MM.1S (cell line): ENCODE measurements at regions not wholly inside any gene's neighbourhood (a gene's known extent, or its start where the extent isn't known, plus 50 kb on each side); places are given as distances from the start of the nearest gene placed in this dataset.

Source experiments
- DNase-seq: peaks from one replicate; pipeline ENCODE4 v3.0.0-alpha.2; 2015
- H2AFZ ChIP-seq: fragments of 300-600 bp; sonication (generic); 2 replicates; pipeline ENCODE4 v1.6.0; 2016; ENCODE audit warnings: antibody characterized with exemption, low read length
- H3F3A ChIP-seq: fragments of 300-600 bp; sonication (generic); 2 replicates; pipeline ENCODE4 v1.6.1; 2016; ENCODE audit warnings: mild to moderate bottlenecking, antibody characterized with exemption, low read length, moderate library complexity, mixed read lengths; ENCODE audit not compliant: insufficient read depth
- H3K27ac ChIP-seq: fragments of 300-600 bp; sonication (generic); 2 replicates; pipeline ENCODE4 v1.5.1; 2016; ENCODE audit warnings: mild to moderate bottlenecking, low read length
- H3K27me3 ChIP-seq: fragments of 300-600 bp; sonication (generic); replicated peaks from 2 replicates; pipeline ENCODE4 v1.6.0; 2016; ENCODE audit warnings: low read length; ENCODE audit not compliant: insufficient read depth
- H3K36me3 ChIP-seq: fragments of 300-600 bp; sonication (generic); replicated peaks from 2 replicates; pipeline ENCODE4 v1.6.1; 2016; ENCODE audit warnings: mild to moderate bottlenecking, low read length, mixed read lengths; ENCODE audit not compliant: insufficient read depth
- H3K4me1 ChIP-seq: fragments of 300-600 bp; sonication (generic); 2 replicates; pipeline ENCODE4 v1.6.1; 2016; ENCODE audit warnings: low read length, mixed read lengths
- H3K4me2 ChIP-seq: fragments of 300-600 bp; sonication (generic); 2 replicates; pipeline ENCODE4 v1.6.0; 2016; ENCODE audit warnings: low read depth, low read length
- H3K4me3 ChIP-seq: fragments of 300-600 bp; sonication (generic); 2 replicates; pipeline ENCODE4 v1.5.1; 2016; ENCODE audit warnings: low read length, mixed read lengths
- H3K79me2 ChIP-seq: fragments of 300-600 bp; sonication (generic); 2 replicates; pipeline ENCODE4 v1.6.1; 2016; ENCODE audit warnings: mixed run types, low read length, mixed read lengths
- H3K9ac ChIP-seq: fragments of 300-600 bp; sonication (generic); 2 replicates; pipeline ENCODE4 v1.6.1; 2016; ENCODE audit warnings: low read length, mixed read lengths
- H3K9me2 ChIP-seq: fragments of 300-600 bp; sonication (generic); replicated peaks from 2 replicates; pipeline ENCODE4 v1.6.1; 2016; ENCODE audit warnings: mild to moderate bottlenecking, low read length, mixed read lengths; ENCODE audit not compliant: insufficient read depth
- H3K9me3 ChIP-seq: fragments of 300-600 bp; sonication (generic); replicated peaks from 2 replicates; pipeline ENCODE4 v1.6.1; 2016; ENCODE audit warnings: mild to moderate bottlenecking, low read length, mixed read lengths; ENCODE audit not compliant: insufficient read depth
- H4K20me1 ChIP-seq: fragments of 300-600 bp; sonication (generic); 2 replicates; pipeline ENCODE4 v1.6.1; 2016; ENCODE audit warnings: mild to moderate bottlenecking, low read length, moderate library complexity, mixed read lengths; ENCODE audit not compliant: insufficient read depth
- EZH2 ChIP-seq: fragments of 300-600 bp; sonication (generic); optimal IDR thresholded peaks from 2 replicates; pipeline ENCODE3; 2017; ENCODE audit warnings: low read depth, mild to moderate bottlenecking, antibody characterized with exemption, low read length, mixed read lengths
- EZH2phosphoT487 ChIP-seq: fragments of 300-600 bp; sonication (generic); IDR thresholded peaks from 2 replicates; pipeline ENCODE4 v1.6.1; 2018; ENCODE audit warnings: antibody characterized with exemption, low read length
- TF ChIP-seq, protein P1 (sequence below): fragments of 300-600 bp; sonication (generic); IDR thresholded peaks from 2 replicates; pipeline ENCODE4 v1.5.1; 2016; ENCODE audit warnings: antibody characterized with exemption, low read length, mixed read lengths

DNA sequence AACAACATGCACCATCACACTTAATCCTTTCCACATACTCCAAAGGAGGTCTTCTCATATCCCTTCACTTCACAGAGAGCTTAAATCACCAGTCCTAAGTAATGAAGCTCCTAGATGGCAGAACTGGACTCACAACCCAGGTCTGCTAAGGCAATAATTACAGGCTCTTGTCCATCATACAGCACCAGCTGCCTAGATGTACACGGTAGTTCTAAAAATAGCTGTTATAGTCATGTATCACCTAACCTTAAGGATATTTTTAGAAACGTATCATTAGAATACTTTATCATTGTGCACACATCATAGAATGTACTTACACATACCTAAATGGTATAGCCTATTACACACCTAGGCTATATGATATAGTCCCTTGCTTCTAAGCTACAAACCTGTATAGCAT is 644.6 kb upstream of the RGMB start:
- no peaks in the 10 kb centered on the region for H3K4me1 ChIP-seq
- H3K27me3 ChIP-seq, result no peaks in the 10 kb centered on the region
- no peaks in the 10 kb centered on the region for H3F3A ChIP-seq
- no peak overlapping the region for H3K27ac ChIP-seq
- no peaks in the 10 kb centered on the region for H3K36me3 ChIP-seq
- no peaks in the 10 kb centered on the region for H3K9me2 ChIP-seq
- no peak overlapping the region for H2AFZ ChIP-seq
- H4K20me1 ChIP-seq, result no peaks in the 10 kb centered on the region
- DNase-seq, result no peak
- H3K9me3 ChIP-seq, result no peaks in the 10 kb centered on the region
- H3K4me2 ChIP-seq, result no peak overlapping the region
- no peak overlapping the region for H3K4me3 ChIP-seq
- no peak for TF ChIP-seq EZH2phosphoT487
- TF ChIP-seq EZH2, result no peak
- TF ChIP-seq, protein P1, sequence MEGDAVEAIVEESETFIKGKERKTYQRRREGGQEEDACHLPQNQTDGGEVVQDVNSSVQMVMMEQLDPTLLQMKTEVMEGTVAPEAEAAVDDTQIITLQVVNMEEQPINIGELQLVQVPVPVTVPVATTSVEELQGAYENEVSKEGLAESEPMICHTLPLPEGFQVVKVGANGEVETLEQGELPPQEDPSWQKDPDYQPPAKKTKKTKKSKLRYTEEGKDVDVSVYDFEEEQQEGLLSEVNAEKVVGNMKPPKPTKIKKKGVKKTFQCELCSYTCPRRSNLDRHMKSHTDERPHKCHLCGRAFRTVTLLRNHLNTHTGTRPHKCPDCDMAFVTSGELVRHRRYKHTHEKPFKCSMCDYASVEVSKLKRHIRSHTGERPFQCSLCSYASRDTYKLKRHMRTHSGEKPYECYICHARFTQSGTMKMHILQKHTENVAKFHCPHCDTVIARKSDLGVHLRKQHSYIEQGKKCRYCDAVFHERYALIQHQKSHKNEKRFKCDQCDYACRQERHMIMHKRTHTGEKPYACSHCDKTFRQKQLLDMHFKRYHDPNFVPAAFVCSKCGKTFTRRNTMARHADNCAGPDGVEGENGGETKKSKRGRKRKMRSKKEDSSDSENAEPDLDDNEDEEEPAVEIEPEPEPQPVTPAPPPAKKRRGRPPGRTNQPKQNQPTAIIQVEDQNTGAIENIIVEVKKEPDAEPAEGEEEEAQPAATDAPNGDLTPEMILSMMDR, result no peak
- H3K9ac ChIP-seq, result no peak overlapping the region
- H3K79me2 ChIP-seq, result no peaks in the 10 kb centered on the region

GRCh38 chr5:98130261-98131035 is 643.0 kb upstream of the RGMB start:
- no peaks in the 10 kb centered on the region for H4K20me1 ChIP-seq
- H3K4me3 ChIP-seq, result no peak overlapping the region

GRCh38 chr5:98144116-98144515 is 629.3 kb upstream of the RGMB start:
- no peaks in the 10 kb centered on the region for H4K20me1 ChIP-seq
- no peak overlapping the region for H3K9ac ChIP-seq
- no peaks in the 10 kb centered on the region for H3K9me3 ChIP-seq
- H3K36me3 ChIP-seq, result no peaks in the 10 kb centered on the region
- H3K27me3 ChIP-seq, result no peaks in the 10 kb centered on the region
- no peak overlapping the region for H3K27ac ChIP-seq
- H3K9me2 ChIP-seq, result no peaks in the 10 kb centered on the region
- TF ChIP-seq, protein P1, result no peak
- no peak for TF ChIP-seq EZH2phosphoT487
- no peak for TF ChIP-seq EZH2
- no peaks in the 10 kb centered on the region for H3K79me2 ChIP-seq
- H2AFZ ChIP-seq, result no peak overlapping the region
- H3K4me3 ChIP-seq, result no peak overlapping the region
- no peak for DNase-seq
- H3K4me1 ChIP-seq, result no peaks in the 10 kb centered on the region
- H3K4me2 ChIP-seq, result no peak overlapping the region
- no peaks in the 10 kb centered on the region for H3F3A ChIP-seq

More at GRCh38 chr5:98130261-98131035, 643.0 kb upstream of the RGMB start:
- Histone ChIP-seq H3K9me3 (no peaks in the 10 kb centered on the region), H2AFZ (no peak overlapping the region), H3K27ac (no peak overlapping the region), H3F3A (no peaks in the 10 kb centered on the region), H3K27me3 (no peaks in the 10 kb centered on the region), H3K9me2 (no peaks in the 10 kb centered on the region), H3K4me2 (no peak overlapping the region), H3K36me3 (no peaks in the 10 kb centered on the region), H3K4me1 (no peaks in the 10 kb centered on the region), H3K79me2 (no peaks in the 10 kb centered on the region), H3K9ac (no peak overlapping the region)
- DNase-seq, result no peak
- TF ChIP-seq EZH2 (no peak), EZH2phosphoT487 (no peak)
- TF ChIP-seq, protein P1, result no peak
